HG02884 (cell line): ENCODE measurements at regions not wholly inside any gene's neighbourhood (a gene's known extent, or its start where the extent isn't known, plus 50 kb on each side); places are given as distances from the start of the nearest gene placed in this dataset.
"Not testable (repeated sequence)": the region's sequence is repeated elsewhere in the genome, so short reads cannot be mapped to it uniquely, and the experiment has no call there.

ENCODE experiments used
- ATAC-seq: cut with Tn5 transposase; IDR thresholded peaks from one replicate; pipeline ENCODE4 v1.9.1; 2021; ENCODE audit warnings: mild to moderate bottlenecking, moderate library complexity; ENCODE audit not compliant: unreplicated experiment

GRCh38 chr1:189027512-189027911 lies 1450.2 kb downstream of the BRINP3 start:
- ATAC-seq: no peak

GRCh38 chr1:189033169-189033568 lies 1444.5 kb downstream of the BRINP3 start:
- no peak for ATAC-seq

DNA sequence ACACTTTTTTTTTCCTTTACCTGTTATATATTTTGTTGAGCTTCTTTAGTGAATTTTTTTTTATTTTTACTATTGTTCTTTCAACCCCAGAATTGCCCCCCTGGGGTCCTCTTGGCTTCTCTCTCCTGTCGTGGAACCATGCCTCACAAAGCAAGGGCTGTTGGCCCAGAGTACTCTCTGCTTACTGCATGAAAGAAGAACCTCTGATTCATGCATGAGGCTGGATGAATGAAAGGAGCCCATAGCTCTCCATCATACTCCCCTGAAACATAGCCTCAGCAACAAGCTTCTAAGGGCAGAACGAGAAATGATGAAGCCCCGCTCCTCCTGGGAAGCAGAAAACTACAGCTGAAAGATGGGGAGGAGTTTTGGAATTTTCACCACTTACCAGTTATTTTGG lies 1441.0 kb downstream of the BRINP3 start:
- no peak for ATAC-seq

DNA sequence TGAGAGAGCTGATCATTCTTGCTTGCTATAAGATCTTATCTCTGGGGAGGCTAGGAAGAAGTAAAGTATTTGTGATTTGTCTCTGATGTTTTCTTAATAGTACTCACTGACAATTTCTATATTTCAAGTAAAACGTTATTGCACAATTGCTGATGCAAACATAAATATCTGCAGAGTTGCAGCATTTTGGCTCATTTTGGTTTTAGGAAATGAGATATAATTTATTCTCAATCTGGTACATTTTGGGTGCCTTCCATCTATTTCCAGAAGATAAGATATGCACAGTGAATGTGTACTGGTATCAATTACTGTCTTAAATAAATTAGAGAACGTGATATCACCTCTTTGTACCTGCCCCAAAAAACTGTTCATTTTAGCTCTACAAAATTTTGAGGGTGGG lies 1431.5 kb downstream of the BRINP3 start:
- ATAC-seq: no peak

GRCh38 chr1:189084811-189085210 lies 1392.9 kb downstream of the BRINP3 start:
- no peak for ATAC-seq

- no peak for ATAC-seq
These were observed 1373.7 kb downstream of the BRINP3 start for GRCh38 chr1:189103956-189104355.

GRCh38 chr1:189117072-189117770 lies 1360.4 kb downstream of the BRINP3 start:
- ATAC-seq: no peak

DNA sequence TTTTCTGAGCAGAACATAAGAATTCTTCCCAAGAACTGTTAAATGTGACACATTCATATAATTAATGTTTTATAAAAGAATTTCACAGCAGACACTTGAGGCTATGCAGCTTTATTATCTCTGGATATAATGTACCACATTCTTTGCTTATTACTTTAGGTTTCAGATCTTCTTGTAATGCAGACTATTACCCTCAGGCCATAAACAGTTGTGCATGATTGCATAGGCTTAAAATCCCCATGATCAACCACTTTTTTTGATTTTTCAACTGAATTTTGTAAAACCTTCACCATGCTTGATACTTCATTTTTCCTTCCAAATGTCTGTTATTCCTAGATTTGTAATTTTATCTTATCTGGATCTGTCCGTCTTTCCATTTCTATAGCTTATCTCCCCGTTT lies 1355.7 kb downstream of the BRINP3 start:
- ATAC-seq: no peak

DNA sequence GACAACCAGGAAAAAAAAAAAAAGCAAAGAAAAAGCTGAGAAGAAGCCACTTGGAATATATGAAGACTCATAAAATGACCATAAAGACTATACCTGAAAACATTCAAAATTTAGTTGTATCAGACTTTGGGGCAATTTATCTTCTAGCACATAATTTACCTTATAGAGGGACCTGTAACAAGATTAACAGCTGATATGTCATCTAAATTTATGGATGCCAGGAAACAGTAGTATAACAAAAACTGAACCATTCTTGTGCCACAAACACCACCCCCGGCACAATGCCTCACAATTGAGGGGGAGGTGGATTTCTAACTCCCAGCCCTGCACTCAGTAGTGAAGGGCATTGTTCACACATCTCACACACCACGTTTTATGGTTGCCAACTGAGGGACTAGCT lies 1352.0 kb downstream of the BRINP3 start:
- no peak for ATAC-seq

DNA sequence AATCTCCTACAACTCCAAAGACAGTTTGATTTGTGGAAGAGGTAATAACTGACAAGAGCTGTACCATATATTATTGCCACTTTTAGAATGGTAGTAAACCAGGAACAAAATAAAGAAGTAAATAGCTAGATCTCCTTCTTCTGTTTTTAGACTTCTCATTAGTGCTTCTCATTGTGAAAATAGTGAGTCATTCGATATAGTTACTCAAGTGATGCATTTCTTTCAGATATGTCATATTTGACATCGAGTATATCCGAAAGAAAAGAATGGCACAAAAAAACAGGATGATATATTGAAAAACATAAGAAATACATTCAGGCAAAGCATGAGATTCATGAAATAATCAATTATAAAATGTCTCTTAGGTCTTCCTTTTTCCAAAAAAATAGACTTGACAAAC lies 1346.1 kb downstream of the BRINP3 start:
- ATAC-seq: no peak

DNA sequence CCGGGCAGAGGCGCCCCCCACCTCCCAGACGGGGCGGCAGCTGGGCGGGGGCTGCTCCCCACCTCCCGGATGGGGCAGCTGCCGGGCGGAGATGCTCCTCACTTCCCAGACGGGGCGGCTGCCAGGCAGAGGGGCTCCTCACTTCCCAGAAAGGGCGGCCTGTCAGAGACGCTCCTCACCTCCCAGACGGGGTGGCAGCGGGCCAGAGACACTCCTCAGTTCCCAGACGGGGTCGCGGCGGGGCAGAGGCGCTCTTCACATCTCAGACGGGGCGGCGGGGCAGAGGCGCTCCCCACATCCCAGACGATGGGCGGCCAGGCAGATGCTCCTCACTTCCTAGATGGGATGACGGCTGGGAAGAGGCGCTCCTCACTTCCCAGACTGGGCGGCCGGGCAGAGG lies 1337.9 kb downstream of the BRINP3 start:
- not testable (repeated sequence) for ATAC-seq

- no peak for ATAC-seq
These were observed 1336.6 kb downstream of the BRINP3 start for GRCh38 chr1:189141056-189141455.

DNA sequence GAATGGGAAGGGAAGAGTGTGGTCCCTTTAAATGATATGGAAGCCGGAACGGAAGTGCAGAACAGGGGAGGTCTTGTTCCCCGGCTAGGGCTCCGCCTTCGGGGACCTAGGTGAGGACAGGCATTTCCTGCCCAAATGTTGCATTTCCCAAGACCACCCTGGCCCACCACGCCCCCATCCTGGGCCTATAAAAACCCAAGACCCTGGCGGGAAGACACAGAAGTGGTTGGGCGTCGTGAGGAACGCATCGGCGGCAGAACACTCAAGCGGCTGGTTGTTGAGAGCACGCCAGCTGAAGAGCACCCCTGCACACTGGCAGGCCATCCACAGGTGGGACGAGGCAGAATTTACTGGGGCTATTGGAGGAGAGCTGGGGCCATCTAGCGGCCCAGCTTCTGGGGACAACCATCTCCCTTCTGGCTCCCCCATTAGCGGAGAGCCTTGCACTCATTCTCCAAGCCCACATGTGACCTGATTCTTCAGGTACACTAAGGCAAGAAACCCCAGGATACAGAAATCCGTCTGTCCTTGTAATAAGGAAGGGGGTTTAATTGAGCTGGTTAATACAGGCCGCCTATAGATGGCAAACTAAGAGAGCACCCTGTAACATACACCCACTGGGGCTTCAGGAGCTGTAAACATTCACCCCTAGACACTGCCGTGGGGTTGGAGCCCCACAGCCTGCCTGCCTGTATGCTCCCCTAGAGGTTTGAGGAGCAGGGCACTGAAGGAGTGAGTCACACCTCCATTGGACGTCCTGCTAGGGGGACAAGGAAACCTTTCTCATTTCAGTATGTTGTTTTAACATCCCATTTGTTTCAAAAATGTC lies 1327.9 kb downstream of the BRINP3 start:
- ATAC-seq: no peak

- ATAC-seq: no peak
These were observed 1327.0 kb downstream of the BRINP3 start for GRCh38 chr1:189150624-189151023.

DNA sequence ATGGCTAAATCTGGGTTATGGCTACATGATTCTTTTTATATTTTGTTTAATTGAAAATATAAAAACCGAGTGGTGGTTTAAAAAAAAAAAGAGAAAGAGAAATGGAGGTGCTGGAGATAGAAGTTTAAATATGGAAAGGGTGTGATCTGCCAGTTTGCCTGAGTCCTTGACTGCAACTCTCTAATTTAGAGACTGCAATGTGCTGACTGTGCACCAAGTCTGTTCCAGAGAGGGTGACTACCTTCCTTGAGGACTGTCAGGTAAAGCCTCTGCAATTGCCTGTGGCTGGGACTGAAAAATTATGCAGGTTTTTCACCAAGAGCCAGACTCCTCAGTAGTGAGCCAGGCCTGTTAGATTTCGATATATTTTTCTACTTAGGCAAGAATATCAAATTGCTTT lies 1326.3 kb downstream of the BRINP3 start:
- no peak for ATAC-seq

- ATAC-seq: no peak
These were observed 1325.0 kb downstream of the BRINP3 start for GRCh38 chr1:189152685-189153084.

- no peak for ATAC-seq
These were observed 1319.5 kb downstream of the BRINP3 start for GRCh38 chr1:189158155-189158554.

- no peak for ATAC-seq
These were observed 1301.8 kb downstream of the BRINP3 start for GRCh38 chr1:189175889-189176288.

GRCh38 chr1:189180057-189180456 lies 1297.6 kb downstream of the BRINP3 start:
- no peak for ATAC-seq

- ATAC-seq: no peak
These were observed 1292.6 kb downstream of the BRINP3 start for GRCh38 chr1:189185097-189185496.

- ATAC-seq: no peak
These were observed 1284.7 kb downstream of the BRINP3 start for GRCh38 chr1:189192741-189193520.

- ATAC-seq: no peak
These were observed 1271.8 kb downstream of the BRINP3 start for GRCh38 chr1:189205863-189206262.
